HG03354 (cell line): ENCODE measurements at regions not wholly inside any gene's neighbourhood (a gene's known extent, or its start where the extent isn't known, plus 50 kb on each side); places are given as distances from the start of the nearest gene placed in this dataset.
A peak's percentile ranks its signal among the peaks of the same experiment; 100 is the strongest.
"Not testable (repeated sequence)": the region's sequence is repeated elsewhere in the genome, so short reads cannot be mapped to it uniquely, and the experiment has no call there.

Experiments
- ATAC-seq: cut with Tn5 transposase; IDR thresholded peaks from one replicate; pipeline ENCODE4 v1.9.1; 2021; ENCODE audit warnings: mild to moderate bottlenecking; ENCODE audit not compliant: unreplicated experiment, poor library complexity, severe bottlenecking

DNA sequence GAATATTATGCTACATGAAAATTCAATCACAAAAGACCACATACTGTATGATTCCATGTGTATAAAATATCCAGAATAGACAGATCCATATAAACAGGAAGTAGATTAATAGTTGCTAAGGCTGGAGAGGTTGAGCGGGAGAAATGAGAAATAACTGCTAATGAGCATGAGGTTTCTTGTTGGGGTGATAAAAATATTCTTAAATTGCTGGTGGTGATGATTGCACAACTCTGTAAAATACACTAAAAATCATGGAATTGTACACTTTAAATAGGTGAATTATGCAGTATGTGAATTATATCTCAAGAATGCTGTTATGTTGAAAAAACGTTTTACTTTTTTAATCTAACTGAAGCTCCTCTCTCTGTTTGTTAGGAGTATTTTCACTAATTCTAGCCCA lies 101.8 kb upstream of the CREB1 start:
- ATAC-seq = no peak

DNA sequence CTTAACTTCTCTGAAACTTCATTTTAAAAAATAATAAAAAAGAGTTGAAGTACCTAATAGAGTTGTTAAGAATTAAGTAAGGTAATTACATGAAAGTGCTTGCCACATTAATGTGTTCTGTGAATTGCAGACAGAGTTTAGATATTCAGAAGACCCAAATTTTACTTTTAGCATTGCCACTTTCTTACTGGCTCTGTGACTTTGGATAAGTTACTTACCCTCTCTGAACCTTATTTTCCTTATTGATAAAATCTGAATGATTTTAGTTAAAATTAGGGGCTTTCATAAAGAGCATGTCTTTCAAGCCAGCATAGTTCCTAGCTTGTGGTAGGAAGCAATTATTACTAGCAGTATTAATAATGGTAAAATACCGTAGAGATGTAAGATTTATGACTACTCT lies 101.2 kb upstream of the CREB1 start:
- no peak for ATAC-seq

DNA sequence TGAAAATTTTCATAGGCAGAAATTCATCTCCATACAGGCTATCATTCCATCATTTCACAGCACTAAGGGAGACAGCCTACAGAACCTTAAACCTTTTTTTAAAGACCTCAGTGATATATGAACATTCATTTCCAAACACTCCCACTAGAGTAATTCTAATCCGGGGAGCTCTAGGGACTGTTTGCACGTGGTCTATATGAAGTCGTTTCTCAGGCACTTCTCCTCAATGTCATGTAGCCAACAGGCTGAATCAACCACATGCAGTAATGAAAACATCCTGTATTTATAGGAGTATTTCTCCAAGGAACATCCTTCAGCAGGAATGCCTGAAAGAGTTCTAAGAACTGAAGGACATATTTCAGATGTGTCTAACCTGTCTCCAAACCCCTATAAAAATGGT lies 97.3 kb upstream of the CREB1 start:
- ATAC-seq = no peak

DNA sequence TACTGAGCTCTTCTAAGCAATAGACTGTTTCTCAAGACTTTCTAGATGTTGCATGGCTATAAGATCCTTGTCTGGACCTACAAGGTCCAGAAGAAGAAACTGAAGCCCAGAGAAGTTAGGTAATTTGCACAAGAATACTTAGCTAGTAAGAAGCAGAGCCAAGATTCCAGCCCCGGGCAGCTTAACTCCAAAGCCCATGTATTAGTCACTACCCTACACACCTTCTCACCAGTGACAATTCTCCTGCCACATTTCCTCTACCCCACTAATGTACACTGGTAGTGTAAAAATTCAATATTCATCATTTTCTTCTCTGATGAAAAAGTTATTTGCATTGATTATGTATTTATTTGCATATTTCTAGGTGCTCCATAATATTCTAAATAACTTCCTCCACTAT lies 95.5 kb upstream of the CREB1 start:
- ATAC-seq = no peak

DNA sequence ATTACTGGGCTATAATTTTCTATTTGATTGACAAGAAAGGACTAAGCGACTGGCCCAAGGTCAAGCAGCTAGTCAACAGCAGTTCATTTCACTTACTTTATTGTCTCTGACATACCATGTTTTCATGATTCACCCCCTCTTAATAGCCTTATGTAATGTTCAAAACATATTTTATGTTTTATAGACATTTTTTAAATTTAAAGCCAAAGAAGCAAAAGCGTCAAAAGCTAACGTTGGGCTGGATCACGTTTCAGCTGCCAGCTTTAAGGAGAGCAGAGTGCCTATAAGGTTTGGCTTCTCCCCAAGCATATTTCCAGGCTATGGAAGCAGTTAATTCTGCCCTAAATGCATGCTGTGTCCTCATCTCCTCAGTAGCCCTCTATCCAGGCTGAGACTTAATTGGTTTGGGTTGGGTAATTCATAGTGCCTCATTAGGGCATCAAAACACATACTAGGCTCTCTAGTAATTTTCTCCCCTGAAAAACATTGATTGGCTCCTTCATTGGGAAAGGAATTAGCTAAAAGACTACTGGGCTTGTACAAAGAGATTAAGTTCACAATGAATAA lies 94.8 kb upstream of the CREB1 start:
- ATAC-seq = no peak

DNA sequence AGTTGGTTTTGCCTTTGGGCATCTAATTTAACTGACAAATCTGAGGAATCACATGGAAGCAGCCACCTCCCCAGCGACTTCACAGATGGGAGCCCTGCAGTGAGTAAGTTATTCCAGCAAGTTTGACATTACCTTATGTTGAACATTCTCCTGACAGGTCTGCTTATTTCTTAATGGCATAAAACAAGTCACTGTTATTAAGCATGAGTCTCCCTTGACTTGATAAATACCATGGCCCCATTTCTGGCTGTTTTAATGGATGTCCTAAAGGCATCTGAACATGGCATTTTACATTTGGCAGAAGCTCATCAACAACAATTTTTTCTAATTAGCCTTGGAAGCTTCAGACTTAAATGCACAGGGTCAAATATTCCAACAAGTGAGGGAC lies 92.6 kb upstream of the CREB1 start:
- no peak for ATAC-seq

DNA sequence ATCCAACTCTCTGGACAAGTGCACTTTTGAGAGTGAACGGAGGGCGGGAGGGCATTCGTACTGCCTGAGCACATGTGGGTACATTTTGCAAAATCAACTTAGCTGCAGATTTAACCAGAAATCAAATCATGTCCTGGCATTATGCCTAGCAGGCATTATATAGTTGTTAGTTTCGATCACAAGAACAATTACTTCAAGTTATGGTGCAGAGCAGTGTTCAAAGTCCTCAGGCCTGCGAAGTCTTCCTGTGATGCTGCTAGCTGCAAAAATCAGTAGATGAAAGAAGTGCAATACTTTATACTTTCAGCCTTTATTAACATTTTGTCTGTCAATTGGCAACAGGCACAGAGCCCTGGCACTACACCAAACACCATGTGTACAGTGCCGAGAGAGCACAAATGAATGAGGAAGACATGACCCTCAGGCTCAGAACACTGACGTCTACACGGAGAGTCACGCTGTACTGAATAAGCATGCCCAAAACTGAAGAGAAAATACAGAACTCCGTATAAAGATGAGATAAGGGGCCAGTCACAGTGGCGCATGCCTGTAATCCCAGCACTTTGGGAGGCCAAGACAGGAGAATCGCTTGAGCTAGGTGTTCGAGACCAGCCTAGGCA lies 92.1 kb upstream of the CREB1 start:
- no peak for ATAC-seq

DNA sequence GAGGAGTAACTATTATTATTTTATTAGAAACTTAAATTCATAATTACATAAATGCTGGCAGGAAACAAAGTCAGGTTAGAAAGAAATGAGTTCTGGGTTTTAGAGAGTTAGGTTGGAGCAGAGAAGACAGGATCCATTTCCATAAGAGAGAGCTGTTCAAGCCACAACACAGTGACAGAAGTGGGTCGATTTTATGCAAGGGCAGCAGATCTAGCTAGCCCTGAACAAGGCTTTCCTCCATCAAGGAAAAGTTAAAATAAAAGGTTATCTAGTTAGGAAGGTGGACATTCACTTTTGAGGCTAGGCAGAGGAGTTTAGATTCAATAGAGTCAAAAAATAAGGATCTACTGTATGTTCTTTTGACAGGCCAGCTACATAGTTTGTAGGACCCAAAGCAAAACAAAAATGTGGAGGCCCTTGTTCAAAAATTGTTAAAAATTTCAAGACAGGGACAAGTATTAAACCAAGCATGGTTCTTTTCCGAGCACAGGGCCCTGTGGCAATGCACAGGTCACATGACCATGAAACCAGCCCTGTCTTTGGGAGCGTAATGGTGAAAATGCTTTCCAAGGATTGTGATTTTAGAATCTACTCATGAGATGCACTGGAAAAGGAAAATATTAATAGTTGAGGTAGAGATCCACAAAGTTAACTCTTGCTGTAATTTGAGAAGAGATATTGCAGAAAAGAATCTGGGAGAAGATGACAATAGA lies 91.2 kb upstream of the CREB1 start:
- no peak for ATAC-seq

DNA sequence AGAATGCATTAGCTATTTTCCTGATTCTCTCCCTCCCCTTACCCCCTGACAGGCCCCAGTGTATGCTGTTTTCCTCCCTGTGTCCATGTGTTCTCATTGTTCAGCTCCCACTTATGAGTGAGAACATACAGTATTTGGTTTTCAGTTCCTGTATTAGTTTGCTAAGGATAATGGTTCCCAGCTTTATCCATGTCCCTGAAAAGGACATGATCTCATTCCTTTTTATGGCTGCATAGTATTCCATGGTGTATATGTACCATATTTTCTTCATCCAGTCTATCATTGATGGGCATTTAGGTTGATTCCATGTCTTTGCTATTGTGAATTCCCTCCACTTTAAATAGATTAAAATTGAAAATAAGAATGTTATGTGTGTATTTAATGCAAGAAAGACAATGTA lies 89.9 kb upstream of the CREB1 start:
- not testable (repeated sequence) for ATAC-seq

DNA sequence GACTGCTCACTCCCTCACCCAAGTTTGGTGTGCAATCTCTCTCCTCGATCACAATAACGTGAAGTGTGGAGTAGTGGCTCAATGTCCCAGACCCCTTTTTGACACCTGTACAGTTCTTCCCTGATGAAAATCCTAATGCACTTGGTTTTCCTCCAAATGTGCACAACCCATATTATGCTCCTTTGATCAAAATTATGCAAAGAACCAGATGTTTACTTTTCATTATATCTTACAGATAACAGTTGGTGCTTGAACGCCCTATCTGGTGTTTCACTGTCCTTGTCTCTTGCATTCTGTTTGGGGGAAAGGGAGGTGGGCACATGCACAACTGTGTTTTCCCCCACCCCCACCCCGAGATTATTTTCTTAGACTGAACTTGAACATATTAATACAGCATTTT lies 85.0 kb upstream of the CREB1 start:
- ATAC-seq = no peak

DNA sequence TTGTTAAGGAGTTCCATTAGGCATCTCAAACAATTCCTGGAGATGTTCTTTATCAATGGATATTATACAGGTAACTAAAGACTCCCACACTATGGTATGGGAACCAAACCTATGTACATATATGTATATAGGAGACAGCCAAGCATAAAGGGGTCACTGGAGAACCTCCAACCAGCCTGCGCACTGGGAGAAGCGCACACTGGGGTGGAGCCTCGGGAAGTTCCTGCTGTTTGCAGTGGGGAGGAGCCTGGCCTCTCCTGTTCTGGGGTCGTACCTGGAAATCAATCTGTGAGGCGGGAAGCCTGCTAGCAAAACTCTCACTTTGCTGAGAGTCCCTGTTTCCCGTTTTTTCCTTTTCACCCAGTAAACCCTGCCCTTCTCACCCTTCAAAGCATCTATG lies 83.1 kb upstream of the CREB1 start:
- ATAC-seq = no peak

DNA sequence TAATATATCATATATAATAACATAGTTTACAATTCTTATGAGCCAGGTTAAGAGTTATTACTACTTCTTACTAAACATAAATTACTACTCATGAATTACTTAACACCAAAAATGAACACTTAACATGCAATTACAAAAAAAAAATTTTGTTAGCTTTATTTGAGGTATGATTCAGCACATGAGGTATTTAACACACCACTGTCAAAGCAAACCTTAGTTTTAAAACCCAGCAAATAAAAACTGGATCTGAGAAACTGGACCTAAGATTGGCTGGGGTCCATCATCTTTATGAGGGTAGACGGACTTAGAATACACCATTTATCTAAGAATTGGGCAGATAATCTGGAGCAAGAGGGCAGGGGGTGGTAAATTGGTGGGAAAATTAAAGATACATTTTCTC lies 81.8 kb upstream of the CREB1 start:
- ATAC-seq = no peak

DNA sequence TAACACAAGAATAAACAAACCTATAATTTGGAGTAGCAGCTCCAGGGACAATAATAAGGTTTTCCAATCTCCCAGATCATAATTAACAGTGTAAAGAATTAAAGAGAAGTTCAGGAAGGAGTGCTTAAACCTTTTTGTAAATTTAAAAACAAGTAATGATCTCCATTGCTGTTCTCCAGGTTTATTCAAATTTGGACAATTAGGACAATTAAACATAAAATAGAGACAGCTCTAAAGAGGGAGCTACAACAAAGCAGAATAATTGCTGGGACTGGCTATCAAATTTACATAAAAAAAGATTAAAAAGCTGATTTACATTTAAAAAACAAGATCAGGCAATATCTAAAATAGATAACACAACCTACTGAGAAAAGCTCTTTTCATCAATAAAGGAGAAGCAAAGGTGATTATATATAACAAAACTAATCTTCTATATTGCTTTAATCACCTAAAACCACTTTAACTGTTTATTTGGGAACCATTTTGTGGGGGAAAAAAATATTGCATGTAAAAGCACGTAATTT lies 80.1 kb upstream of the CREB1 start:
- no peak for ATAC-seq

DNA sequence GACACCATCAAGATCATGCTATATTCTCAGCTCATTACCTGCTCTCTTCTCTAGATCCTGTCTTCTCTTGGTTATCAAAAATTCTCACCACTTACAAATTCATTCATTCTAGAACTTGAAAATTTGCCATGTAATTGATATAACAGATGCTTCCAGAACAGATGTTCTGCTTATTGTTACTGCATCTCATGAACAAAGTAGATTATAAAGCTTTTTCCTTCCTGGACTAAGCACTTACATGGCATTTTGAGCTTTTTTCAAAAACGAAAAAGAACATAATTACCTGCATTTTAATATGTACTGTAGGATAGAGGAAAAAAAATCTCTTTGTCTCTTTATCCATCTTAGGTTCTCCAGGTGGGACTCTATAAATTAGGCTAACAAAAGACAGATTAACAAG lies 79.6 kb upstream of the CREB1 start:
- ATAC-seq = no peak

DNA sequence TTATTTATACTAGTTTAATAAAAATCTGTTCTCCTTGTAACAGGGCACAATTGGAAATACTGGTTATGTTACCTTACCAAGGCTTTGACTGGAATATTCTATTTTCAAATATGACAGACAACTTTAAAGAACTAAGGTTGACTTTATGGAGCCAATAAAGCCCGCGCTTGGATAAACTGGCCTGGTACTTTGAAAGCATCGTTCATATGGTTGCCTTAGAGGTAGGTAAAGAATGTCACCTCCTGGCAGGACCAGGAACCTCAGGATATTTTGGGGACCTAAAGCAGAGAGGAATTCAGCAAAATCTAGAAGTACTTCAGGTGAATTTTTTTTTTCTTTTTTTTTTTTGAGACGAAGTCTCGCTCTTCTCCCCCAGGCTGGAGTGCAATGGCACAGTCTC lies 71.2 kb upstream of the CREB1 start:
- no peak for ATAC-seq

DNA sequence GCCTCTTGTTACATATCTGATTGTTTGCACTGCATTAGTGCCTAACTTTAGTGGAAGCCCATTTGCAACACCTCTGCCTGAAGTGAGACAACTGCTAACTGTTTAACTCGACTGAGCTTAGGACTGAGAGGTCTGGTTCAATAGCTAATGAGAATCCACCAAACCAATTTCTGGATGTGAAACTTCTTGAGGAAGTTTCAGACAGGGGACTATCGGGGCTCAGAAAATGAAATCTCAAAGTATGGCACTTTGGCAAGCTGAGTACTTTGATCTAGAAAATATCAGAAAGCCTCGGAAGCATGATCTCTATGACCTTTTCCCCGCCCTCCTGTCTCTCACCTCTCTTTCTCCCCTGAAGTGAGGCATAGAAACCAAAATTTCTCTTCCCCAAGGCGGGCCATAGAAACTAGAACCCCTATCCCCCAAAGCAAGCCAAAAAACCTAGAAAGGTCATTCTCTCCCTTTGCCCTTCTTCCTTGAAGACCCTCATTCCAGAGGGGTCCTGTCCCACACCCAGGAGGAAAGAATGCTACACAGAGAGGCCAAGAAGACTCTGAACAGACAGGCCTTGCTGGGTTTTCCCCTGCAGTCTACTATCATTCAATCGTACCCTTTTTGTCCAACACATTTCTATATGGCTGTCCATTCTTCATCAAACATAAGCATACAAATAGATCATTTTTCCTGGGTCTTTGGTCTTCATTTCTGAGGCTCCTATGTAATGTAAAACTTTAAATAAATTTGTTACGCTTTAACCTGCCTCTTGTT lies 69.6 kb upstream of the CREB1 start:
- peak; percentile 69 for ATAC-seq

DNA sequence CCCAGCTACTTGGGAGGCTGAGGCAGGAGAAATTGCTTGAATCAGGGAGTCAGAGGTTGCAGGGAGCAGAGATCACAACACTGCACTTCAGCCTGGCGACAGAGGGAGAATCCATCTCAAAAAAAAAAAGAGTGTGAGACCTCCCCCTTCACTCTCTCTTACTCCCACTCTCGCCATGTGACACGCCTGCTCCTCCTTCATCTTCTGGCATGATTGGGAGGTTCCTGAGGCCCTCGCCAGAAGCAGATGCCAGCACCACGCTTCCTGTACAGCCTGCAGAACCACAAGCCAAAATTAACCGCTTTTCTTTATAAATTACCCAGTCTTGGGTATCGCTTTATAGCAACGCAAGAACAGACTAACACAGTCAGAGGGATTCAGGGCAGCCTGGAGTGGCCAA lies 66.3 kb upstream of the CREB1 start:
- no peak for ATAC-seq

DNA sequence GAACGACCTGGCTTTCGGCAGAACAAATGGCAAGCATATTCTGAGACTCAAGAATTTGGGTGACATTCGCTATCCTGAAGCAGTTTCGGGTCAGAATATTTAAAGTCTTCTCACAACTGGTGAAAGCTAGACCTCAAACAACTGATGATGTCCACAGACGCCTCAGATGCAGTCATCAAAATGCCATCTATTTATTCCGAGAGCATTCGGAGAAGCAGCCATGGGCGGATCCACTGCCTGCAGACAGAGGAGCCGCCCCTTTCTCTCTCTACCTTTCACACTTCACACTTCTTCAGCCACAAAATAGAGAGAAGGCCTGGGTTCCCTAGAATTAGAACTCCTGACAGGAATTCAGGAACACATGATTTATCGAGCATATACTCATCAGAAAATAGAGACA lies 65.8 kb upstream of the CREB1 start:
- ATAC-seq = no peak

DNA sequence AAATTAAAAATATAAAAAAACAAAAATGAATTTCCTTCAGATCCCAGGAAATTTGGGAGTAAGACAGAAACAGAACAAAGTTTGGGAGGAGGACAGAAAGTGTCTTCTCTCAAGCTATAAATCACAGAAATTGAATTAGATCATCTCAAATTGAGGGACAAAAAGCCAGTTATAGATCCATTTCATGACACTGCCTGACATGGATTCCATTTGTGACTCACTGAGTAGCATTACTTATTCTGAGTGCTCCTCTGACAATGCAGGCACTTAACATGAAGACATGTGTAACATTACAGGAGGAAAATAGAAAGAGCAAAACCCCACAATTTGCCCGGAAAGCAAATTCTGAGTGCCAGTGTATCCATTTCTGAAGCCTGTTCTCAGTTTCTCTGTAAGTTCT lies 63.9 kb upstream of the CREB1 start:
- ATAC-seq = no peak

DNA sequence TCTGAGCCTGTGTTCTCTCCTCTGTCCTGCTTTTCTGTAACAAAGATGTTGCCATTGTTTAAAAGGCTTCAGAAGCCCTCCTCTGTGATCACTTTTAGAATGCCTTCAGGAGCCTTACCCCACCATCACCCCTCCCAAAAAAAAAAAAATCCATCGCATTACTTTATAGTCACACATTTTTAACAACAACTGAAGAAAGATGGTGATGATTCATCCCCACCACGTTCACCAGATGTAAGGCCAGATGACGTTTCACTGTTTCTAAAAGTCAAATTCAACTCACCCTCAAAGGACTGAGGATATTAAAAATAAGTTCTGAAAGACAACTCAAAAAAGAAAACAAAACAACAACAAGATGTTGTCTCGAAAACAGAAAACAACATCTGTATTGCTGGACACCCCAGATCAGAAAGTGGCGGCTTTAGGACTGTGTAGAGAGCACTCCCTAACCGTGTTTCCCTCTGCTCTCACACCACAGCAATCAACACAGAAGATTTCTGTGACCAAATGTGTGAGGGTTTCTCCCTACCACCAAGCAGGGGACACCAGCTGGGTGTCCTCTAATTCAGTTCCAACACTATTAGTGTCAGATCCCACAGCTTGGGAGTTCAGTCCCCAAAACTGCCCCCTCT lies 61.9 kb upstream of the CREB1 start:
- no peak for ATAC-seq
